ENCODE measurements at regions not wholly inside any gene's neighbourhood (a gene's known extent, or its start where the extent isn't known, plus 50 kb on each side); places are given as distances from the start of the nearest gene placed in this dataset.
"Not testable (repeated sequence)": the region's sequence is repeated elsewhere in the genome, so short reads cannot be mapped to it uniquely, and the experiment has no call there.

GRCh38 chr1:116195077-116195868 is 84.1 kb downstream of the MAB21L3 start:
- H3K9me3 Mint-ChIP-seq = peaks cover 14% of the 10 kb centered on the region
- H3K36me3 Mint-ChIP-seq (ENCODE audit: low read depth) = no peaks in the 10 kb centered on the region
- TF ChIP-seq, protein P1, sequence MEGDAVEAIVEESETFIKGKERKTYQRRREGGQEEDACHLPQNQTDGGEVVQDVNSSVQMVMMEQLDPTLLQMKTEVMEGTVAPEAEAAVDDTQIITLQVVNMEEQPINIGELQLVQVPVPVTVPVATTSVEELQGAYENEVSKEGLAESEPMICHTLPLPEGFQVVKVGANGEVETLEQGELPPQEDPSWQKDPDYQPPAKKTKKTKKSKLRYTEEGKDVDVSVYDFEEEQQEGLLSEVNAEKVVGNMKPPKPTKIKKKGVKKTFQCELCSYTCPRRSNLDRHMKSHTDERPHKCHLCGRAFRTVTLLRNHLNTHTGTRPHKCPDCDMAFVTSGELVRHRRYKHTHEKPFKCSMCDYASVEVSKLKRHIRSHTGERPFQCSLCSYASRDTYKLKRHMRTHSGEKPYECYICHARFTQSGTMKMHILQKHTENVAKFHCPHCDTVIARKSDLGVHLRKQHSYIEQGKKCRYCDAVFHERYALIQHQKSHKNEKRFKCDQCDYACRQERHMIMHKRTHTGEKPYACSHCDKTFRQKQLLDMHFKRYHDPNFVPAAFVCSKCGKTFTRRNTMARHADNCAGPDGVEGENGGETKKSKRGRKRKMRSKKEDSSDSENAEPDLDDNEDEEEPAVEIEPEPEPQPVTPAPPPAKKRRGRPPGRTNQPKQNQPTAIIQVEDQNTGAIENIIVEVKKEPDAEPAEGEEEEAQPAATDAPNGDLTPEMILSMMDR (IDR thresholded peaks at IDR 0.05; ENCODE audit: unreplicated experiment in 3 of 3) = no peak
- H3K27ac Mint-ChIP-seq = peak overlapping the region in 1 of 3 experiments; percentile 78
- H3K27me3 Mint-ChIP-seq (ENCODE audit: low read depth) = no peaks in the 10 kb centered on the region
- no peak overlapping the region for H3K4me3 Mint-ChIP-seq
- peaks cover 7% of the 10 kb centered on the region for H3K4me1 Mint-ChIP-seq

DNA sequence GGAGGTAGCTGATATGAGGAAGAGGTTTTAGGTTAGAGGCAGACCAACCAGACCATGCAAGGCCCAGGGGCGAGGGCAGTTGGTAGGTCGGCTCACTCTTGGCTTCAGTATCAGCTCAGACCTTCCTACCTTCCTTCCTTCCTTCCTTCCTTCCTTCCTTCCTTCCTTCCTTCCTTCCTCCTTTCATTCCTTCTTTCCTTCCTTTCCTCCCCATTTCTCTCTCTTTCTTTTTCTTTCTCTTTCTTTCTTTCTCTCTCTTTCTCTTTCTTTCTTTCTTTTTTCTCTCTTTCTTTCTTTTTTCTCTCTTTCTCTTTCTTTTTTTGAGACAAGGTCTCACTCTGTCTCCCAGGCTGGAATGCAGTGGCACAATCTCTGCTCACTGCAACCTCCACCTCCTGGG is 89.1 kb downstream of the MAB21L3 start:
- not testable (repeated sequence) for H3K27ac Mint-ChIP-seq; H3K4me3 Mint-ChIP-seq; H3K27me3 Mint-ChIP-seq (ENCODE audit: low read depth); H3K9me3 Mint-ChIP-seq; H3K36me3 Mint-ChIP-seq (ENCODE audit: low read depth)
- peaks cover 23% of the 10 kb centered on the region for H3K4me1 Mint-ChIP-seq

DNA sequence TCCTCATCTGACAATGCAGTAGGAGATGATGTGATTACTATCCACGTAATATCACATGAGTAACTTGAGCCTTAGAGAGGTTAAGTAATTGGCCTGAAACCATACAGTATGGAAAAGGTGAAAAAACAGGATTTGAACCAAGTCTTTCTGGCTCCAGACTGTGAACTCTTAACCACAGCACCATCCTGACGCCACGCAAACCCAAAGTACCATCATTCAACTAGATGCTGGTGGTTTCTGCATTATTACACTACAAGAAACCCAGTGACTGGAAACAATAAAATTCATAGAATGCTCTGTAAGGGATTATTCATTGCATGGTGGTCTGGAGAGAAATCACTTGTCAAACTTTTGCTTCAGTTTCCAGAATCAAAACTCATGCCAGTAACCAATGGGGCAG is 90.7 kb downstream of the MAB21L3 start:
- H3K4me3 Mint-ChIP-seq = no peak overlapping the region
- no peaks in the 10 kb centered on the region for H3K27me3 Mint-ChIP-seq (ENCODE audit: low read depth)
- H3K9me3 Mint-ChIP-seq = peaks cover 5% of the 10 kb centered on the region
- H3K27ac Mint-ChIP-seq = no peak overlapping the region
- no peaks in the 10 kb centered on the region for H3K36me3 Mint-ChIP-seq (ENCODE audit: low read depth)
- TF ChIP-seq, protein P1 (IDR thresholded peaks at IDR 0.05; ENCODE audit: unreplicated experiment in 3 of 3) = no peak
- peaks cover 23% of the 10 kb centered on the region for H3K4me1 Mint-ChIP-seq

GRCh38 chr1:116203181-116203723 is 92.1 kb downstream of the MAB21L3 start:
- Mint-ChIP-seq H3K27me3 (ENCODE audit: low read depth) (no peaks in the 10 kb centered on the region), H3K9me3 (peaks cover 5% of the 10 kb centered on the region), H3K27ac (peak overlapping the region; percentile 61 to 88 (median 81)), H3K36me3 (ENCODE audit: low read depth) (no peaks in the 10 kb centered on the region), H3K4me1 (peaks cover 23% of the 10 kb centered on the region), H3K4me3 (no peak overlapping the region)
- TF ChIP-seq, protein P1 (IDR thresholded peaks at IDR 0.05; ENCODE audit: unreplicated experiment in 3 of 3) = no peak

GRCh38 chr1:116203920-116204319 is 92.7 kb downstream of the MAB21L3 start:
- H3K36me3 Mint-ChIP-seq (ENCODE audit: low read depth) = no peaks in the 10 kb centered on the region
- H3K4me1 Mint-ChIP-seq = peaks cover 23% of the 10 kb centered on the region
- H3K4me3 Mint-ChIP-seq = no peak overlapping the region
- H3K27me3 Mint-ChIP-seq (ENCODE audit: low read depth) = no peaks in the 10 kb centered on the region
- H3K9me3 Mint-ChIP-seq = peaks cover 5% of the 10 kb centered on the region
- peak overlapping the region in 1 of 3 experiments; percentile 32 for H3K27ac Mint-ChIP-seq
- TF ChIP-seq, protein P1 (IDR thresholded peaks at IDR 0.05; ENCODE audit: unreplicated experiment in 3 of 3) = no peak

GRCh38 chr1:116205941-116206679 is 94.9 kb downstream of the MAB21L3 start:
- Mint-ChIP-seq H3K27ac (no peak overlapping the region), H3K36me3 (ENCODE audit: low read depth) (no peaks in the 10 kb centered on the region)
- TF ChIP-seq, protein P1 (IDR thresholded peaks at IDR 0.05; ENCODE audit: unreplicated experiment in 3 of 3) = no peak

More at GRCh38 chr1:116205941-116206679, 94.9 kb downstream of the MAB21L3 start:
- Mint-ChIP-seq H3K4me3 (no peak overlapping the region), H3K4me1 (peaks cover 15% of the 10 kb centered on the region), H3K27me3 (ENCODE audit: low read depth) (no peaks in the 10 kb centered on the region), H3K9me3 (peaks cover 5% of the 10 kb centered on the region)

Measured in nephron (organoid).